Left forelimb (tissue), 1 donor: ENCODE measurements at regions not wholly inside any gene's neighbourhood (a gene's known extent, or its start where the extent isn't known, plus 50 kb on each side); places are given as distances from the start of the nearest gene placed in this dataset.
"Not testable (repeated sequence)": the region's sequence is repeated elsewhere in the genome, so short reads cannot be mapped to it uniquely, and the experiment has no call there.

ENCODE experiments used
- DNase-seq: peaks from one replicate; pipeline ENCODE4 v3.0.0-alpha.2; 2018; ENCODE audit warnings: low spot score

- no peak for DNase-seq
Observed at GRCh38 chr2:150266931-150267330, 220.5 kb downstream of the RND3 start.

- no peak for DNase-seq
Observed at GRCh38 chr2:150264442-150264841, 223.0 kb downstream of the RND3 start.

GRCh38 chr2:150261691-150262090, 225.8 kb downstream of the RND3 start:
- DNase-seq: no peak

GRCh38 chr2:150260636-150261035, 226.8 kb downstream of the RND3 start:
- no peak for DNase-seq

- DNase-seq: no peak
Observed at GRCh38 chr2:150259746-150260145, 227.7 kb downstream of the RND3 start.

GRCh38 chr2:150258781-150259307, 228.6 kb downstream of the RND3 start:
- DNase-seq: no peak

GRCh38 chr2:150256736-150257135, 230.7 kb downstream of the RND3 start:
- DNase-seq: no peak

GRCh38 chr2:150255528-150255927, 231.9 kb downstream of the RND3 start:
- DNase-seq: no peak

- DNase-seq: not testable (repeated sequence)
Observed at GRCh38 chr2:150249735-150250134, 237.7 kb downstream of the RND3 start.

GRCh38 chr2:150247481-150247880, 240.0 kb downstream of the RND3 start:
- DNase-seq: no peak

- no peak for DNase-seq
Observed at GRCh38 chr2:150234787-150235446, 252.6 kb downstream of the RND3 start.

GRCh38 chr2:150232871-150233270, 254.6 kb downstream of the RND3 start:
- no peak for DNase-seq

GRCh38 chr2:150232321-150232720, 255.1 kb downstream of the RND3 start:
- no peak for DNase-seq

GRCh38 chr2:150230616-150231015, 256.9 kb downstream of the RND3 start:
- no peak for DNase-seq

- no peak for DNase-seq
Observed at GRCh38 chr2:150230004-150230403, 257.5 kb downstream of the RND3 start.

- no peak for DNase-seq
Observed at GRCh38 chr2:150228936-150229335, 258.5 kb downstream of the RND3 start.

- no peak for DNase-seq
Observed at GRCh38 chr2:150225030-150225429, 262.4 kb downstream of the RND3 start.

GRCh38 chr2:150224321-150224720, 263.1 kb downstream of the RND3 start:
- DNase-seq: no peak

GRCh38 chr2:150222942-150223341, 264.5 kb downstream of the RND3 start:
- DNase-seq: no peak

- no peak for DNase-seq
Observed at GRCh38 chr2:150222379-150222778, 265.1 kb downstream of the RND3 start.

GRCh38 chr2:150219861-150220260, 267.6 kb downstream of the RND3 start:
- DNase-seq: no peak

GRCh38 chr2:150215041-150215440, 272.4 kb downstream of the RND3 start:
- no peak for DNase-seq

GRCh38 chr2:150214626-150215025, 272.8 kb downstream of the RND3 start:
- DNase-seq: no peak

GRCh38 chr2:150212722-150213171, 274.7 kb downstream of the RND3 start:
- DNase-seq: no peak
